ENCODE measurements at regions not wholly inside any gene's neighbourhood (a gene's known extent, or its start where the extent isn't known, plus 50 kb on each side); places are given as distances from the start of the nearest gene placed in this dataset.

DNA sequence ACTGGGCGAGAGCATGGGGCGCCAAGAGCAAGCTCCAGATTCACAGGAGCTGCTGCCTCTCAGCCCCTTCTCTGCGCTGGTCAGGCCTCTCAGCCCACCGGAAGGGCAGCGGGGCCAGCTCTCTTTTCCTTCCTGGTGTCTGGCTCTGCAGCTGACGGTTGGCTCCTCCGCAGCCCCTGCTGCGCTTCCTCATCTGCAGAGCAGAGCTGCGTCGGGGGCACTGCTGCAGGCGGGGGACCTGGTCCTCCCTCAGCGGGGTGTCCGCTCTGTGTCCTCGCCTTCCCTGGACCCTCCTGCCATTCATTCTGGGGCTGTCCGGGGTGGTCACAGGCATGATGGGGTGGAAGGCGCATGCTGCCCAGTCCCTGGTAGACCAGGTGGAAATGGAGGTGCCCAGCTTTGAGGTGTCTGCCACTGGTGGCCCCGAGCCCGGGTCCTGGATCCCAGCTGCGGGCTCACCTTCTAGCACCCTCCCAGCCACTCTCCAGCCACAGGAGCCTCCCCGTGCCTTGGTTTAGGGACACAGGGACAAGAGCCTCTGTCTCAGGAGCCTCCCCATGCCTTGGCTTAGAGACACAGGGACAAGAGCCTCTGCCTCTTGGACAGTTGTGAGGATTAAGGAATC is 84.8 kb downstream of the IRF8 start:
- TF ChIP-seq, protein P1, sequence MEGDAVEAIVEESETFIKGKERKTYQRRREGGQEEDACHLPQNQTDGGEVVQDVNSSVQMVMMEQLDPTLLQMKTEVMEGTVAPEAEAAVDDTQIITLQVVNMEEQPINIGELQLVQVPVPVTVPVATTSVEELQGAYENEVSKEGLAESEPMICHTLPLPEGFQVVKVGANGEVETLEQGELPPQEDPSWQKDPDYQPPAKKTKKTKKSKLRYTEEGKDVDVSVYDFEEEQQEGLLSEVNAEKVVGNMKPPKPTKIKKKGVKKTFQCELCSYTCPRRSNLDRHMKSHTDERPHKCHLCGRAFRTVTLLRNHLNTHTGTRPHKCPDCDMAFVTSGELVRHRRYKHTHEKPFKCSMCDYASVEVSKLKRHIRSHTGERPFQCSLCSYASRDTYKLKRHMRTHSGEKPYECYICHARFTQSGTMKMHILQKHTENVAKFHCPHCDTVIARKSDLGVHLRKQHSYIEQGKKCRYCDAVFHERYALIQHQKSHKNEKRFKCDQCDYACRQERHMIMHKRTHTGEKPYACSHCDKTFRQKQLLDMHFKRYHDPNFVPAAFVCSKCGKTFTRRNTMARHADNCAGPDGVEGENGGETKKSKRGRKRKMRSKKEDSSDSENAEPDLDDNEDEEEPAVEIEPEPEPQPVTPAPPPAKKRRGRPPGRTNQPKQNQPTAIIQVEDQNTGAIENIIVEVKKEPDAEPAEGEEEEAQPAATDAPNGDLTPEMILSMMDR (conservative IDR thresholded peaks at IDR 0.05; ENCODE audit: low read depth, low read length): no peak
- TF ChIP-seq EZH2phosphoT487 (IDR thresholded peaks at IDR 0.05; ENCODE audit: borderline replicate concordance, low read length) (no peak), EZH2 (IDR thresholded peaks at IDR 0.05; ENCODE audit: low read length, unreplicated experiment) (no peak)

Data from PC-3 (cell line).